ENCODE measurements at regions not wholly inside any gene's neighbourhood (a gene's known extent, or its start where the extent isn't known, plus 50 kb on each side); places are given as distances from the start of the nearest gene placed in this dataset.

DNA sequence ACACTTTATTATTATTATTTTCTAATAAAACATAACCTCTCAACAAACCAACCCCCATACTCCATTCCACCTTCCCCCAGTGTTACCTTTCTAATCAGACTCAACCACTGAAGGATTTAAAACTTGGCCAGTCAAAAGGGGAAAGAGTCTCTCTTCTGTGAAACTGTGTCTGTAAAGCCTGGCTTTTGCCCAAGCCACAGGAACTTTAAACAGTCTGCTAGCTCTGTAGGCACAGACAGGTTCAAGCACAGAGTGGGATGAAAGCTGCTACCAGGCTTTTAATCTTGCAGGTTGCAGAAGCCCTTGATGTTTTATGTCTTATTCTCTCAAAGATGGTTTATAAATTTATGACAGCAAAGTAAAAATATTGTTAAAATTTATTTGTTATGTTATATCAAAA lies 585.7 kb downstream of the TENT5A start:
- TF ChIP-seq, protein P1, sequence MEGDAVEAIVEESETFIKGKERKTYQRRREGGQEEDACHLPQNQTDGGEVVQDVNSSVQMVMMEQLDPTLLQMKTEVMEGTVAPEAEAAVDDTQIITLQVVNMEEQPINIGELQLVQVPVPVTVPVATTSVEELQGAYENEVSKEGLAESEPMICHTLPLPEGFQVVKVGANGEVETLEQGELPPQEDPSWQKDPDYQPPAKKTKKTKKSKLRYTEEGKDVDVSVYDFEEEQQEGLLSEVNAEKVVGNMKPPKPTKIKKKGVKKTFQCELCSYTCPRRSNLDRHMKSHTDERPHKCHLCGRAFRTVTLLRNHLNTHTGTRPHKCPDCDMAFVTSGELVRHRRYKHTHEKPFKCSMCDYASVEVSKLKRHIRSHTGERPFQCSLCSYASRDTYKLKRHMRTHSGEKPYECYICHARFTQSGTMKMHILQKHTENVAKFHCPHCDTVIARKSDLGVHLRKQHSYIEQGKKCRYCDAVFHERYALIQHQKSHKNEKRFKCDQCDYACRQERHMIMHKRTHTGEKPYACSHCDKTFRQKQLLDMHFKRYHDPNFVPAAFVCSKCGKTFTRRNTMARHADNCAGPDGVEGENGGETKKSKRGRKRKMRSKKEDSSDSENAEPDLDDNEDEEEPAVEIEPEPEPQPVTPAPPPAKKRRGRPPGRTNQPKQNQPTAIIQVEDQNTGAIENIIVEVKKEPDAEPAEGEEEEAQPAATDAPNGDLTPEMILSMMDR (IDR thresholded peaks at IDR 0.05 in 4 of 5, conservative IDR thresholded peaks at IDR 0.05 in 1 of 5) = no peak
- no peak for TF ChIP-seq POLR2A (IDR thresholded peaks at IDR 0.05)

All from gastrocnemius medialis (tissue), 4 donors.